ENCODE measurements at regions not wholly inside any gene's neighbourhood (a gene's known extent, or its start where the extent isn't known, plus 50 kb on each side); places are given as distances from the start of the nearest gene placed in this dataset.

DNA sequence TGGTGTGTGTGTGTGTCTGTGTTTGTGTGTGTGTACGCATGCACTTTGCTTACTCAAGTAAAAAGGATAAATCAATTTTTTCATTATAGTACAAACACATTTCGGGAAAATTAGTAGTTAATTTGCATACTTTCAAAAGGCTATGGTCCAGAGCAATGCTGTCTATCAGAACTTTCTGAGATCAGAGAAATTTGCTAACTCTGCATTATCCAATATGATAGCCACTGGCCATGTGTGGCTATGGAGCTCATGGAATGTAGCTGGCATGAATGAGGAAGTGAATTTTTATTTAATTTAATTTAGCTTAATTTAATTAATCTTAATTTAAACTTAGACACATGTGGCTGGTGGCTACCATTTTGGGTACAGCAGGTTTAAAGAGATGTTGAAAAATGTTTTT is 289.6 kb downstream of the MAT2B start:
- ChIA-PET CTCF (interaction anchor here (0.9 kb wide), 1 partner anchor 10 kb away, joined by 3 read pairs; no protein-coding TSS in a partner anchor), POLR2A (no interaction called here)
- no peak for TF ChIP-seq CTCF (IDR thresholded peaks at IDR 0.05; ENCODE audit: control extremely low read depth, extremely low read depth, low read depth, missing control alignments)
- DNase-seq (ENCODE audit: extremely low spot score), result no peak

- POLR2A ChIA-PET, result no interaction called here
- no peak for TF ChIP-seq CTCF (IDR thresholded peaks at IDR 0.05; ENCODE audit: control extremely low read depth, extremely low read depth, low read depth, missing control alignments)
- CTCF ChIA-PET, result interaction anchor here (1.3 kb wide), 2 partner anchors 13 to 18 kb away, joined by 3 read pairs; no protein-coding TSS in a partner anchor
- DNase-seq (ENCODE audit: extremely low spot score), result no peak
Observed at GRCh38 chr5:163807781-163808180, 302.4 kb downstream of the MAT2B start.

- no peak for TF ChIP-seq CTCF (IDR thresholded peaks at IDR 0.05; ENCODE audit: control extremely low read depth, extremely low read depth, low read depth, missing control alignments)
- CTCF ChIA-PET, result no interaction called here
- POLR2A ChIA-PET, result no interaction called here
- no peak for DNase-seq (ENCODE audit: extremely low spot score)
Observed at GRCh38 chr5:163809473-163809872, 304.1 kb downstream of the MAT2B start.

GRCh38 chr5:163813900-163814299 is 308.5 kb downstream of the MAT2B start:
- CTCF ChIA-PET, result no interaction called here
- TF ChIP-seq CTCF (IDR thresholded peaks at IDR 0.05; ENCODE audit: control extremely low read depth, extremely low read depth, low read depth, missing control alignments), result no peak
- no peak for DNase-seq (ENCODE audit: extremely low spot score)
- POLR2A ChIA-PET, result no interaction called here

DNA sequence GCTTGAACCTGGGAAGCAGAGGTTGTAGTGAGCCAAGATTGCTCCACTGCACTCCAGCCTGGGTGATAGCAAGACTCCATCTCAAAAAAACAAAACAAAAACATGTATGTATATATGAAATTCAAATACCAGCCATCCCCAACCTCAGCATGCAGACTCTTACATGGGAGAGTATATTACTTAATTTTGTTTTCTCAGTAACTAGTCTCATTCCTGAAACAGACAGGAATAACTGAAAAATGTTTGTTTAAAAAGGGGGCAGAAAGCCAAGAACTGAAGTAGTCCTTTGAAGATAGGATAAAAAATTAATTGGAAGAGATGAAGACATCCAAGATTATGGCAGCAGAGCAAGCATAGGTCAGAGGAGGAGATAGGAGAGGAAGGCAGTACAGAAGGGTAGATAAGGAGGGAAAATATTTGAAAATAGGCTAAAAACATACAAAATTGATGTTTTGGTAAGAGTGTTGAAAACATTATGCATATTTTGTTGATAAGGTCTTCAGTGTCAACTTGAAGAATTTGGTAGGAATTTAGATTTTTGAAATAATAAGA is 309.9 kb downstream of the MAT2B start:
- ChIA-PET CTCF (no interaction called here), POLR2A (no interaction called here)
- DNase-seq (ENCODE audit: extremely low spot score), result no peak
- TF ChIP-seq CTCF (IDR thresholded peaks at IDR 0.05; ENCODE audit: control extremely low read depth, extremely low read depth, low read depth, missing control alignments), result no peak

- ChIA-PET CTCF (interaction anchor here (1.0 to 1.4 kb wide), 3 partner anchors 13 to 683 kb away, joined by 3 read pairs; no protein-coding TSS in a partner anchor), POLR2A (no interaction called here)
- no peak for TF ChIP-seq CTCF (IDR thresholded peaks at IDR 0.05; ENCODE audit: control extremely low read depth, extremely low read depth, low read depth, missing control alignments)
- no peak for DNase-seq (ENCODE audit: extremely low spot score)
Observed at GRCh38 chr5:163821142-163821541, 315.7 kb downstream of the MAT2B start.

- CTCF ChIA-PET, result no interaction called here
- DNase-seq (ENCODE audit: extremely low spot score), result no peak
- POLR2A ChIA-PET, result no interaction called here
- TF ChIP-seq CTCF (IDR thresholded peaks at IDR 0.05; ENCODE audit: control extremely low read depth, extremely low read depth, low read depth, missing control alignments), result no peak
Observed at GRCh38 chr5:163822548-163822947, 317.1 kb downstream of the MAT2B start.

Measured in GM10248 (cell line).